Epithelial cell of proximal tubule (primary cell): ENCODE measurements at regions not wholly inside any gene's neighbourhood (a gene's known extent, or its start where the extent isn't known, plus 50 kb on each side); places are given as distances from the start of the nearest gene placed in this dataset.
"Not testable (repeated sequence)": the region's sequence is repeated elsewhere in the genome, so short reads cannot be mapped to it uniquely, and the experiment has no call there.

Source experiments
- DNase-seq: peaks from one replicate; pipeline ENCODE4 v3.0.0-alpha.2; 2011; ENCODE audit warnings: low read depth
- H3K4me3 ChIP-seq: 2 replicates; pipeline ENCODE4 v1.5.1; 2011; ENCODE audit warnings: low read depth, mild to moderate bottlenecking, low read length
- TF ChIP-seq, protein P1 (sequence below): conservative IDR thresholded peaks from 2 replicates; pipeline ENCODE4 v1.5.1; 2012; ENCODE audit warnings: low read depth, mild to moderate bottlenecking, low read length

DNA sequence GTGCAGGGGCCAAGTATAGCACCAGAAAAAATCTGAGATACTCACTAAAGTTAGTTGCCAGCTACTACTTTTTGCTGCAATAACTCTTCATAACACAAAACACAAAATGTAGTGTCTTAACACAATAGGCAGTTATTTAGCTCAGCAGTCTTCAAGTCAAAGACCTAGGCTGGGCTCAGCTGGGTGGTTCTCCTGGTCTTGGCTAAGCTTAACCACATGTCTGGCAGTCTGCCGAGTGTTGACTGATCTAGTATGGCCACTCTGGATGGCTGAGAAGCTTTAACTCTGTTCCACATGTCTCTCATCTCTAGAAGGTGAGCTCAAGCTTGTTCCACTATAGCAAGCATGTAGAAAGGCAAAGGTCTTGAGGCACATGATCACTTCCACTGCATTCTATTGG, 451.6 kb downstream of the SOX11 start:
- DNase-seq, result no peak
- no peak overlapping the region for H3K4me3 ChIP-seq
- TF ChIP-seq, protein P1, sequence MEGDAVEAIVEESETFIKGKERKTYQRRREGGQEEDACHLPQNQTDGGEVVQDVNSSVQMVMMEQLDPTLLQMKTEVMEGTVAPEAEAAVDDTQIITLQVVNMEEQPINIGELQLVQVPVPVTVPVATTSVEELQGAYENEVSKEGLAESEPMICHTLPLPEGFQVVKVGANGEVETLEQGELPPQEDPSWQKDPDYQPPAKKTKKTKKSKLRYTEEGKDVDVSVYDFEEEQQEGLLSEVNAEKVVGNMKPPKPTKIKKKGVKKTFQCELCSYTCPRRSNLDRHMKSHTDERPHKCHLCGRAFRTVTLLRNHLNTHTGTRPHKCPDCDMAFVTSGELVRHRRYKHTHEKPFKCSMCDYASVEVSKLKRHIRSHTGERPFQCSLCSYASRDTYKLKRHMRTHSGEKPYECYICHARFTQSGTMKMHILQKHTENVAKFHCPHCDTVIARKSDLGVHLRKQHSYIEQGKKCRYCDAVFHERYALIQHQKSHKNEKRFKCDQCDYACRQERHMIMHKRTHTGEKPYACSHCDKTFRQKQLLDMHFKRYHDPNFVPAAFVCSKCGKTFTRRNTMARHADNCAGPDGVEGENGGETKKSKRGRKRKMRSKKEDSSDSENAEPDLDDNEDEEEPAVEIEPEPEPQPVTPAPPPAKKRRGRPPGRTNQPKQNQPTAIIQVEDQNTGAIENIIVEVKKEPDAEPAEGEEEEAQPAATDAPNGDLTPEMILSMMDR, result no peak

DNA sequence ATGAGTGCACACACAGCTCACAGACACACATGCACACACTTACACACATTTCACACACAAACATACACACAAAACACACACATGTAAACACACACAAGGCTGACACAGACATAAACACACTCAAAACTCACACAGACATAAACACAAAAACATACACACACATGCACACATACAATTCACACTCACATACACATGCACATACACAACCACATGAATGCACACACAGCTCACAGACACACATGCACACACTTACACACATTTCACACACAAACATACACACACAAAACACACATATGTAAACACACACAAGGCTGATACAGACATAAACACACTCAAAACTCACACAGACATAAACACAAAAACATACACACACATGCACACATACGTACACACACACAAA, 455.0 kb downstream of the SOX11 start:
- not testable (repeated sequence) for DNase-seq, H3K4me3 ChIP-seq

DNA sequence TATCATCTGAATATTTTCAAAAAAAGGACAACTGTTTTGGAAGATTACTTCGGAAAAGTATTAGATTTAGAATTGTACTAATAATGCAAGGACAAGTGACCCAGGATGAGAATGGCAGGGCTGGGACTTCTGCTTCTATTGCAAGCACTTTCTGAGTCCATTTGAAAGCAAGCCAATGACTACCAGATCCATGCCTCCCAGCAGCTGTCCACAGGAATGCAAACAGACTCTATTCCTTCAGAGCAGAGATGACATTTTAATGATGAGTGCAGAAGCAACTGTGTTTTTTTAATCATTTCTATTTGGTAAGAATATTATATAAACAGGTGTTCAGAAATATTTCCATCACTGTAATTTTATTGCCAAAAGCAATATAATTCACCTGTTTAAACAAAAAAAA, 456.7 kb downstream of the SOX11 start:
- DNase-seq, result no peak
- TF ChIP-seq, protein P1, result no peak
- H3K4me3 ChIP-seq, result no peak overlapping the region

DNA sequence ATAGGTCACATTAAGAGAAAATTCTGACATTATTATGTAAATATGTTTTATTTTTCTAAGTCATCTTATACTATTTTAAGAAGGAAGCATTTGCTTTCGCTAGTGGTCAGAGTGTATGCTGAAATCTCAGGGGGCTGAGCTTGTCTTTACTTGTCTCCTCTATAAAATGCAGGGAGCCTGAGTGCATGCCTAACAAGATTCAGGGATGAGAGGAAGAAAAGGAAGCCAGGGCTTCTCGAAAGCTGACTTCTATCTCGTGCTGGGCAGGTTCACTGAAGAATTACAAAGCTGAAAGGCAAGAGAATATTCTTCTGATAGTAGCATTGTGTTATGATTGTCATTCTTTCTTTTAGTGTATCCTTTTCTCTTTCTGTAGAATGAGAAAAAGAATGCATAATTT, 467.4 kb downstream of the SOX11 start:
- H3K4me3 ChIP-seq, result no peak overlapping the region
- TF ChIP-seq, protein P1, result no peak
- DNase-seq, result no peak

DNA sequence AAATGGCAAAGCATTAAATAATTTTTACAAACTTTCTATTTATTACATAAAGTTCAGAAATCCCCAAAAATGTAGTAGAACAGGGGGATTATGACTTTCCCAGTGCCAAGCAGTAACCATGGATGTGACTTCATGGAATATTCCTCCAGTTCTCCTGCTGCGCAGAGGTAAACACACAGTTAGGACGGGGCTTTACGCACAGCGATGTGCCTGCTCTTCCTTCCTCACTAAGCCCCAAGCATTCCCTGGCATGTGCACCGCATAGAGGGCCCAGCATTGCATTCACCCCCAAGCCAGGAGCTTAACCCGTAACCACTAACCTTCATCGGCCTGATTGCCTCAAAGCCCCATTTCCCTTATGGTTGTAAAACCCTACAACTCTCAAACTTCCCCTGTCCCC, 471.7 kb downstream of the SOX11 start:
- no peak overlapping the region for H3K4me3 ChIP-seq
- TF ChIP-seq, protein P1, result no peak
- no peak for DNase-seq

DNA sequence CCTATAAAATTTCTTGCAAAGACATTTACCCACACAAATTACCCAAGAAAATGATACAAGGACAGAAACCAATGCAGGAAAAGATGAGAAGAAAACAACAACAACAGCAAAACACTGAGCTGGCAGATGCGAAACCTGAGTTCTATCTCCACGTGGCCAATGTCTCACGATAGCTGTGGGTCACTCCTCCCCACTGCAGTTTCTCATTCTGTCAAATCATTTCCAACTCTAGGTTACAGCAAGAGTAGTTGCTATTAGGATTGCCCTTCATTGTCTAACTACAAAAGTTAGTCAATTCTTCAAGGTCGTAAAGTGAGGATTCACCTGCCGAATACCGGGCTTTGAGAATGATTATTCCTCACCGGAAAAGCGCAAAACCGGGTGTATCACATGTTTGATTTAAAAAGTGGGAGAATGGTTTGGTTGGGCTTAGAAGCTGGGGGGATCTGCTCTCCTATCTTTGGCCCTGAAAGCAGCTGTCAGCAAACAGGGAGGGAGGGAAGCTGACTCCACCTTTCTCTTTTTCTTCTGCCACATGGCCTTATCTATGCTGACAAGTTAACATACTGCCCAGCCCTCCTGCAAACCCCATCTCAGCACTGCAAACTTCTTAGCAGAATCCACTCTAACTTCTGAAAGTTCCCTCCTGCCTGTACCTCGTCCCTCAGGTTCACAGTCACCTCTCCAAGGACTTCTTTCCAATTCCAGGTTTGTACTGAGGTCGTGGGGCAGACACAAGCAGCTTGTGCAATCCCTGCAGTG, 473.0 kb downstream of the SOX11 start:
- no peak for DNase-seq
- TF ChIP-seq, protein P1, result no peak
- H3K4me3 ChIP-seq, result no peak overlapping the region

DNA sequence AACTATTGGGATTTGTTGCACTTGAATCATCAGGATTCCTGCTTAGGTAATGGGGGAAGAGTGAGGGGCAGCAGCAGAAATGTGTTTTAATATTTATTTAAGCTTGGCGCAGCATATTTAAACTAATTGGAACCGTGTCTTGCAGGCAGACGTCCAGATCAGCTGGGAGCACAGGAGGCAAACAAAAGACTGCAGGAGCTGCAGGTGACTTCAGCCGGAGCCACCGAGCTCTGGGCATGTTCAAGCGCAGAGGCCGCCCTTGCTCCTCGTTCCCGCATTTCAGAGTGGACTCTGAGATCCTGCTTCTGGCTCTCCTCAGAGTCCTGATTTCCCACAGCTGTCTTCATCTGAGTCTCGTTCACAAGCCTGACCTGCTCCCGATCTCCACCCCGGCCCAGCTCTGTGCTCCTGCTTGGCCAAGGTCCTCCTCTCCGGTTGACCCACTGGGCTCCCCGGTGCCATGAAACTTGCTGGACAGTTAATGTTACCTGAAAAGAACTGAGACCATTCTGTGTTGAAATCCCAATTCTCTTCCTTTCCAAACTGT, 475.5 kb downstream of the SOX11 start:
- H3K4me3 ChIP-seq, result no peak overlapping the region
- TF ChIP-seq, protein P1, result no peak
- DNase-seq, result no peak
